Hindlimb muscle (tissue), 1 donor: ENCODE measurements at regions not wholly inside any gene's neighbourhood (a gene's known extent, or its start where the extent isn't known, plus 50 kb on each side); places are given as distances from the start of the nearest gene placed in this dataset.

Experiments
- DNase-seq: peaks from one replicate; pipeline ENCODE4 v3.0.0-alpha.2; 2013

DNA sequence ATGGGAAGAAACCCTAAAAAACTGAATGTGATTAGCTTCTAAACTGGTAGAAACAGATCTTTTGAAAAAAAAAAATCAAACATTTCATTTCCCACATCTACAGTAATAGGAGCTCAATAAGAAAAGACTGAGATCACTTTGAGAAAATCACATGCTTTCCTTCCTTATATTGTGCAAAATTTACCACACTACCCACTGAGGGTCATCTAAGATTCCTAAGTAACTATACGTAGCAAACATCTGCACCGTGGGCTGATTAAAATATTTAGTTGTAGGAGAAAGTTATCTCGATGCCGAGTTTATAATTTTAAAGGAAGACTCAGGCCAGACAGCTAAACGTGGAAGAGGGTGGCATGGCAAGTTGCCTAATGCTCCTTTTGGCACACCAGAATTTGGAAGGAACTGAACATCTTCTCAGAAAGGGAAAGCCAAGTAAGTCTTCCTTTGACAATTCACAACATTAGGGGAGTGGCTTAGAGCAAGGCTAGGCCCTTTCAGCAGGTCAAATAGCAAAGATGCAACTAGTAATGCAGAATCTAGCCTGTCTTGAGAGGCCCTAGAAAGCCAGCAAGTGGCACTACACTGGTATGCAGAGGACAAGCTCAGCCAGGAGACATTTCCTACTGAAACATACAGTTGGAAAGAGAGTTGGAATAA lies 128.0 kb downstream of the TMA16 start:
- no peak for DNase-seq

DNA sequence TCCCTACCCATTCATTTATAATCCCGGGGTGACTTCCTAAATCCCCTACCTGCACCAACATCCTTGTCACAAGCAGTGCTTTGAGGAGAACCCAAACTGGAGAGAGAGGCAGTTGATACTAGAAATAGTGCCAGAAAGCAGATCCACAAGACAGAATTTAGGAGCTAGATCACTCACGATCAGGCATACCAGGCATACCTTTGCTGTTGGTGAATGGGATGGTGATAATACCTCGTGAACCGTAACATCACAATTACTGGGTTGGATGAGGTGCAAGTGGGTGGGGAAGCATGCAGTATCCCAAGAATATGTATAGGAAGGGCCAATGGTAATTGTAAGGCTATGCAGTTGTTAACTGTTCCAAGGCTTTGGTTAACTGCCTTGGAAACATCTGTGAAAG lies 129.3 kb downstream of the TMA16 start:
- DNase-seq: no peak

- no peak for DNase-seq
Measured at GRCh38 chr4:163624727-163625126, 130.2 kb downstream of the TMA16 start.

DNA sequence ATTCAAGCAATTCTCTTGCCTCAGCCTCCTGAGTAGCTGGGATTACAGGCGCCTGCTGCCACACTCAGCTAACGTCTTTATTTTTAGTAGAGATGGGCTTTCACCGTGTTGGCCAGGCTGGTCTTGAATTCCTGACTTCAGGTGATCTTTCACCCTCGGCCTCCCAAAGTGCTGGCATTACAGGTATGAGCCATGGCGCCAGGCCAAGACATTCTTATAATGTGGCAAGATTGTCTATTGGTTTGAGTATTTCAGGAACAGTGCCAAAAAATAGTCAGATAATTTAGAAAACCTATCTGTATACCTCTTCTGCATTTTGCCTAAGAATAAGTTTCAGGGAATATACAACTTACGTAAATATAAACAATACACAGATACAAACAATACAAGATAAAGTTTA lies 136.8 kb downstream of the TMA16 start:
- DNase-seq: no peak

DNA sequence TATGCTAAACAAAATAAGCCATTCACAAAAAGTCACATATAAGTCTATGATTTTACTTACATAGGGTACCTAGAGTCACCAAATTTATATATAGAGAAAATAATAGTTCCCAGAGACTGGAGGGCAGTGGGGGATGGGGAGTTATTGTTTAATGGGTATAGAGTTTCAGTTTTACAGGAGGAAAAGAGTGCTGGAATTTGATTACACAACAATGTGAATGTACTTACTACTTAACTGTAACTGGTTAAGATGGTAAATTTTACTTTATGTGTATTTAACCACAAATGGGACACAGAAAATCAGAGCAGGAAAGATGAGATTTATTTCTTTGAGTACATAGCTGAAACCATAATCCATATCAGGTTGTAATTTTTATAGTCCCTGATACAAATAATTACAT lies 144.4 kb downstream of the TMA16 start:
- no peak for DNase-seq

GRCh38 chr4:163649557-163650091 lies 155.1 kb downstream of the TMA16 start:
- DNase-seq: no peak

- DNase-seq: no peak
Measured at GRCh38 chr4:163651761-163652160, 157.3 kb downstream of the TMA16 start.

DNA sequence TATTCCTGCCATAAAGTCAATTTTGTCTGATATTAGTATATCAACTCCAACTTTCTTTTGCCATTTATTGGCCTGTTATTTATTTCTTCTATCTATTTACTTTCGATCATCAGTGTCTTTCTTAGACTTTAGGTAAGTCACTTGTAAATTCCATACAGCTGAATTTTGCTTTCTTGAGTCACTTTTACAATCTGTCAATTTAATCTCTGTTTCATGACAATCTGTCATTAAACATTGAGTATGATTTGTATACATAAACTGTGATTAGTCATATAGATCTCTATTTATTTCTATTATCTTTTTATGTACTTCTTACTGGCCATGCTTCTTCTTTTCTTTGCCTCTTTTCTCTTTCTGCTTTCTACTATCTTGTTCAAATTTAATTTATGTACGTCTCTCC lies 160.1 kb downstream of the TMA16 start:
- DNase-seq: no peak

DNA sequence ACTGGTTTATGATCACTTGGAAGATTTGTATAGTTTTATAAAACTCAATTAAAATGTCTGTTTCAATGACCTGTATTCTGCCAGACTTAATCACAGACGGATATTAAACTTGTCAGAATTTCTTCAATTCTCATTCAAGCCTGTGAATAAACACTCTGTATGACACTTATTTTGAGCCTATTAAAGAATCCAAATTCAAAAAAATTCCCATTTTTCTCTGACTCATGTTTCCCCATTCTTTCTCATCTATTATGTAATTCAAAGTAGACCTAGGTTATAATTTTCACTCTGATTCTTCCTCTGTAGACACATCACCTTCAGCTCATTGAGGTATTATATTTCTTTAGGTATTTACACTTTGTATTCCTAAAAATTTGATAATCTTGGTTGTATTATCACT lies 166.1 kb downstream of the TMA16 start:
- no peak for DNase-seq

DNA sequence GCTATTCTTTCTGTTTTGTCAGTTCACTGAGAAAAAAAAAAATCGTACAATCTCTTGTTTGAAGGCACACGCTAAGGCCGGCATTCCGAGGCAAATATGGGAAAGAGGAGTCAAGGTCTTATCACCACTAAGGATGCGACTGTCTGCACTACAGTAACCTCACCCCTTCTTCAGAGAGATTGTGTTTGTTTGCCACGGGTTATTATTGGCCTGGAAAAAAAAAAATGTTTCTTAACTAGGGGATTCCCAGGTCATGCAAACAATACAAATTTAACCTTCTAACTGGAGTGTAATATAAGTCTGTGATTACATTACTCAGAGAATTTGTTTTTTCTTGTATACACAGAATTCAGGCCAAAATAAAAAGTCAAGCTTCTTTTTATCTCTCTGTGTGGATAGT lies 168.3 kb downstream of the TMA16 start:
- DNase-seq: no peak

GRCh38 chr4:163663454-163664225 lies 169.2 kb downstream of the TMA16 start:
- DNase-seq: no peak

GRCh38 chr4:163665101-163665500 lies 170.6 kb downstream of the TMA16 start:
- DNase-seq: no peak

GRCh38 chr4:163665521-163666331 lies 171.2 kb downstream of the TMA16 start:
- no peak for DNase-seq

- no peak for DNase-seq
Measured at GRCh38 chr4:163666332-163666873, 171.9 kb downstream of the TMA16 start.

- no peak for DNase-seq
Measured at GRCh38 chr4:163672751-163673150, 178.3 kb downstream of the TMA16 start.

DNA sequence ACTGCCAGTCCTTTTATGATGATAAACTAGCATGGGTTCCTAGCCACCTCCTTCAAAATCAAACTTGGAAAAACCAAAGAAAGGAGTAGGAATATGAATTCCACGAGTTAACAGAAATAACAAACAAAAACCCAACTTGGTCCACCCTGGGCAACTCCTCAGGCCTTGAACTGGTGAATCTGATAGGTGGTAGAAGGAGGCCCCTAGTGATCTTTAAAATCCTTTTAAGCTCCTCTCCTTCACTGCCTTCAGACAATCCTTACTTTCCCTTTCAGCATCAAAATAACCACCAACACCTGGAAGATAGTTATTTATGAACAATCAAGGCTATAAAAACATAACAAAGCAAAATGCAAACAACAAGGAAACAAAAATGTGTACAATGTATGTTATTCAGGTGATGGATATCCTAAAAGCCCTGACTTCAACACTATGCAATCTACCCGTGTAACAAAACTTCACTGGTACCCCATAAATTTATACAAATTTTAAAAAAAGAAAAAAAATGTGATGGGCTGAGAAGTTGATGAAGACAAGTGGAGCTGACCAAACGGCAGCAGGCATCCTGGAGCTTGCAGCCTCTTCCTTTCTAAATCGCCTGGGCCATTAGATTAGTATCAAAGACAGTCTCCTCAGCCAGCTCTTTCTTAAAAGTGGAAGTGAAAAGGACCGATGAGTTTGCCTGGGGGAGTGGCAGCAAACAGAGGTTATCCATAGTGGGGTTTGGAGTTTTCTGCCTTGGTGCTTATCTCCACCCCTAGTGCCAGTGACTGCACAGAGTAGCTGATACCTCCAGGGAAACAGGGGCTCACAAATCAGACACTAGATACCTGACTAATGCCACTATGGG lies 179.6 kb downstream of the TMA16 start:
- DNase-seq: no peak

- DNase-seq: no peak
Measured at GRCh38 chr4:163679189-163679588, 184.7 kb downstream of the TMA16 start.

DNA sequence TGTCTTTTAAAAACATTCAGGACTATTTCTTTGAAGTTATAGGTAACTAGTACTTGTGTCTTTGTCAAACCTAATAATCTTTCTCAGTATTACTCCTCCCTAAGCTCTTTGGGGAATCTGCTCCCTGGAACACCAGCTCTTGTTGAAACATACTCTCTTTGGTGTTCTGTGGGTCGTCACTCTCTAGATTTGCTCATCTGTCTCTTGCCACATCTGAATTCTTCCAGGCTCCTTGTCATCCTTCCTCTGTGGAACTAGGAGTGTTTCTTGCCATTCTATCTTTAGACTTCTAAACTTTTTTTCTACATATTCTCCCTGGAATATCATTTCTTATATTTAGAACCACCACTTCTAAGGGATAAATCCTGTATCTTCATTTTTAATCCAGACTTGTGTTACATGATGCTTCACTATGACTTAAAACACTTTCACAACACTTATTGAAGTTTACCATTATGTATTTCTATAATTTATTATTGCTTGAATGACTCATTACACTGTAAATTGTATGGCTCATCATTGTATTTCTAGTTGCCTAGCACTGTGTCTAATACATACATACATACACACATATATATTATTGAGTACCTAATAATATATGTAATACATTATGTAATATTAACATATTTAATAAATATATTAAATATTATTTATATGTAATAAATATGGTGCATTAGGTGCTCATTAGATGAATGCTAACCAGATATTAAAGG lies 186.1 kb downstream of the TMA16 start:
- no peak for DNase-seq

DNA sequence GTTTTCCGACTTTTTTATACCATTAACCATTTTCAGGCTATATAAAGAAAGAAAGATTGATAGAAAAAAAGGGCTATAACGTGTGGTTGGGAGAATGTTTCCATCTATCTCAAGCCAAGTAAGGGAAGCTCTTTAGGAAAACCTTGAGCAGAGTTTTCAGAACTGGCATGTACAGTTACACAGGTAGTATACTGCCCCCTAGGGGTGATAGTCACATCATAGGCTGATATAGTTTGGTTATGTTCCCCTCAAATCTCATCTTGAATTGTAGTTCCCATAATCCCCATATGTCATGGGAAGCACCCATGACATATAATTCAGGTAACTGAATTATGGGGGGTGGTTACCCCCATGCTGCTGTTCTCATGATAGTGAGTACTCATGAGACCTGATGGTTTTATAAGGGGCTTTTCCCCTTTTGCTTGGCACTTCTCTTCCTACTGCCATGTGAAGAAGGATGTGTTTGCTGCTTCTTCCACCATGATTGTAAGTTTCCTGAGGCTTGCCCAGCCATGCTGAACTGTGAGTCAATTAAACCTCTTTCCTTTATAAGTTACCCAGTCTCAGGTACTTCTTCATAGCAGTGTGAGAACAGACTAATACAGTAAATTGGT lies 186.8 kb downstream of the TMA16 start:
- no peak for DNase-seq

- no peak for DNase-seq
Measured at GRCh38 chr4:163688856-163689255, 194.4 kb downstream of the TMA16 start.

GRCh38 chr4:163693211-163693610 lies 198.7 kb downstream of the TMA16 start:
- DNase-seq: no peak
